Right lung (tissue), 2 donors: ENCODE measurements at regions not wholly inside any gene's neighbourhood (a gene's known extent, or its start where the extent isn't known, plus 50 kb on each side); places are given as distances from the start of the nearest gene placed in this dataset.

Experiments
- DNase-seq, 2 donors: peaks; one replicate each; pipeline ENCODE4 v3.0.0-alpha.2; 2013

DNA sequence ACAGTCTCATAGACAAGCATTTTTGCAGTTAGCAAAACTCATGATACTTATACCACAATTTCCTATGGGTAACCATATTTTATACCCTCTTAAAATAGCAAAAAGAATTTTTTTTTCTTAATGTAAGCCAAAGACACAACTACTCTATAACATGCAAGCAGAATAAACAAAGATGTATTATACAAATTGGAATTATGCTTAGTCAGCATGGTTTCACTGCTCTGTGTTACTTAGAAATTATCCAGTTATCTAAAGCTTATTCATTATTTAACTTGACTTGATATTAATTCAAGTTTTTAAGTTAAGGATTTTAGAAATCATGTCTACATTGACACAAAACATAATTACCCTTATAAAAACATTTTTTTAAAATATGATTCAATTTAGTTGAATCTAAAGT lies 449.8 kb upstream of the CDH2 start:
- DNase-seq: no peak

DNA sequence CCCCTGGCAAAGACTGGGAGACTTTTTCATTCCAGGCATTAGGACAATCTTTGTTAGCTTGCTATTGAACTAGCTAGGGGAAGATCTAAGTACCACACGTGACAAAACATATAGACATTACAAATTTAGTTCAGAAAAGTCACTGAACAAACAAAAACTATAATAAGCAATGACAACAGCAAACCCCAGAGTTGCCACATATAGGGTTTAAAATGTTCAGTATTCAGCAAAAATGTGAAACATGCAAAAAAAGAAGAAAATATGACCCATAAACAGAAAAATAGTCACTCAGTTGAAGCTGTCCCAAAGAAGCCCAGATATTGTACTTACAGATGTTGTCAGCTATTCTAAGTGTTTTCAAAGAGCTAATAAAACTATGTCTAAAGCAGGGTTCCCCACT lies 431.1 kb upstream of the CDH2 start:
- DNase-seq: no peak

DNA sequence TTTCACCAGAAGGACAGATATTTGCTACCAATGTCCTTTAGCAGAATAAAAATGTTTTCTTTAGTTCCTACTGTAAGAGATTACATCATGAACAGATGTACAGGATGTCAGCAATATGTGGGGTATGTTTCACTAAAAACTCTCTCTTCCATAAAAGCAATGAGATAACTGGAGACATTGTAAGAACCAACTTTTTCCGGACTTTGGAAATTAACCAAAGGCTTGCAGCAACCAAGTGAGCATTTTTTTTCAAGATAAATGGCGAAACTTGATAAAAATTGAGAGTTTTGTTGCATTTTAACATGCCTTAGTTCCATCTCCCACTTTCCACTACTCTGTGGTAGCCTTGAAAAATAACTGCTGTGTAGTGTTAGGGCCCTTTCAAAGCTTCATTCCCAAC lies 429.8 kb upstream of the CDH2 start:
- DNase-seq: no peak

DNA sequence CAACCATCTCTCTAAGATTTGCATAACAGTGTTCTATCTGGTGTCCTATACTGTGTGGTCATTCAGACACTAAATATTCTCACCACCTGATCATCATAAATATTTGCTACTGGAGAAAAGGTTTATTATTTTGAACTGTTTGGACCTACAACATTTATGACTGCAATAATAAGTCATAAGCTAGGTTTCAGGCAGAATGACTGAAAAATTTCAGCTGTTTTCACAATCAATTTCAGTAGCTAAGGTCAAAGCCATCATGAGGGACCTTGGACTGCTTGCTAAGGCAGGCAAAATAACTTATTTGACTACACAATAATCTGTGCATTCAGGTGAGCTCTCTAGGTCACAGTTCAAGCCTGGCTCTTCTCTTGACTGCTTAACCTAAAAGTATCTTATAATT lies 425.5 kb upstream of the CDH2 start:
- DNase-seq: no peak

DNA sequence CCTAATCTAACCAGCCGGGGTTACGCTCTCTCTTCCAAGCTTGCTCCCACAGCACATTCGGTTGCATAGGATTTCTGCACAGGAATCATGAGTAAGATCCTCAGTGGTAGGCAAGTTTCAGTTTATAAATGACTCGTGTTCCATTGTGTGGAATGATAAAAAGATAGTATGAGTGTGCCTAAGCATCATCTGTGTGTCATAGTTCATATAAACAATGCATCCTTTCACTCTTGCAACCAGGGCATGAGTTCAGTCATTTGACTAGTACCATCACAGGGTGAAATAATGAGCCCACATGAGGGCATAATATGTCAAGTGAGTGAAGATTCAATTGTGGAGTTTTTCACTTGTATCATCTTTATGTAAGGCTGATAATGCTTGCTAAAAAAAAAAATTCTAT lies 417.1 kb upstream of the CDH2 start:
- no peak for DNase-seq

DNA sequence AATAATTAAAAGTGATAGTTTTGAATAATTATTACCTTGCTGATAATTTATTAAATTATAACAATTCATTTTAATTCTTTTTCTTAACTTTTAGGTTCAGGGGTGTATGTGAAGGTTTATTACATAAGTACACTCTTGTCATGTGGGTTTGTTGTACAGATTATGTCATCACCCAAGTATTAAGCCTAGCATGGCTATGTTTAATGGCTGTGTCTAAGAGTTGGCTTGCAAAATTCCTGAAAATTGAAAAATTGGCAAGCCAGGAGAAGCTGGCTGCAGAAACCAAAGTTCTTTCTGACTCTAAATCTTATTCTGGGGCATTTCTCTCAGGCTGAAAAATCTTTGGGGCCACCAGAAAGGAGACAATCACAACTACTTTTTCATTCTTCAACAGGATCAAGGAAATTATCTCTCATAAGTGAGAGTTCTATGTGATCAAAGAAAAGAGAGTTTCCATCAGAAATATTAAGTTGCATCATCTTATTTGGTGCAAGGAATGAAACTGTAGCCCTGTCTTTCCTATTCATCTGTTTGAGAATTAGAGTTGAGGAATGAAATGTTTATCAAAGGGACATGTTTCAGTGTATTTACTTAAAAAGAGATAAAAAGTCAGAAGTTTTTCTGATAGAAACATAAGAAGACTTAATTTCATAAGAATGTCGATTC lies 412.1 kb upstream of the CDH2 start:
- DNase-seq: no peak

DNA sequence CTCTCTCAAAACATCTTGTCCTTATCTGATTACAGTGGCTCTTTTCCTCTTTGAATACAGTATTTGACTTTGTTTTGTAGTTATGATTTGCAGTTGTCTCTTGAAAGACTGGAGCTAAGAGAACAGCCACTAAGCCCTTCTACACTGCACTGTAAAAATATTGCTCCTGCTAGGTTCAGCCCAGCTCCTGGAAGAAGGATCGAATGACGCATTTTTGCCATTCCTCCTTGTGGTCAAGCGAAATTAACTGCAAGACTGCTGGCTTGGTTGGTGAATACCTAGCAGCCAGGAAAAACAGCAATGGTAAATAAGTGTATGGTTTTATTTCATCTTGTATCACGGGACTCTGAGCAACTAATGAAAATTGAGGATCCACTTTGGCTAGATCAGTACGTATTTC lies 407.8 kb upstream of the CDH2 start:
- DNase-seq: no peak

DNA sequence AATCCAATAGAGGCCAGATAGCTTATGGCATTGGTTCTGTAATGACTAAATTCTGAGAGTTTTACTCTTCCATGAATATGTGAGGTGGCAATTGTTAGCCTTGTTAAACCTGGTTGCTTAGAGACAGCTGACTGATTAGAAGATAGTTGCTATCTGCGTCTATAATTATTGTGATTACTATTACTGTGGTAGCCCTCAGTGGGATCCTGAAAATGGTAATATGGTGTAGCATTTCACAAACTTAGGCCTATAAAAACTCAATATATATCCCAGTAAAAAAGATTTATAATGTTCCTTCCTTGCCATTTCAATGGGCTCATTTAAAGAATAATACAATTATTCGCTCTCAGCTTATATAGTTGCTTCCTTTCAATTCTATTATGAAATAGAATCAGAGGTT lies 405.8 kb upstream of the CDH2 start:
- DNase-seq: no peak

DNA sequence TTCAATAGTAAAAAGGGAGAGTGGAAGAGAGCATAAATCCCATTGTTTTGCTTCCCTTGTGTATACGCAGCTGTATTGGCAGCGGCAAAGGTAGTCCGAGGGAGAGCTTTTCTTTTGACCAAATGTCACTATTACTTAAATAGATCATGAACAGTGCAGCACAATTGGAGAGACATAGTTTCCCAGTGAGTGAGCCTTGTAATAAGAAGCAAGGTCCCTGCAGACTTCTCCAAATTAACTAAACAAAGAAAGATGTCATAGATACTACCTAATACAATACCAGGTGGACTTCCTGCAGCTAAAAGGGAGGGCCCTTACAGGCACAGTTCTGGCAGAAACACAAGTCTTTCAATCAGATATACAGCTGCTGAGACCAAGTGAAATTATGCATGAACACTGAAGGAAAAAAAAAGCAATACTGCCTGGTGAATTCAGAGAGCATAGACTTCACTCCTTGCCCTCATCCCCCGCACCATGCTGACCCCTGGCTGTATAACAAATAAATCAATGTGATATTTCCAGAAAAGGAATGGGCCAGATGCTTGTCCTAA lies 404.7 kb upstream of the CDH2 start:
- no peak for DNase-seq

DNA sequence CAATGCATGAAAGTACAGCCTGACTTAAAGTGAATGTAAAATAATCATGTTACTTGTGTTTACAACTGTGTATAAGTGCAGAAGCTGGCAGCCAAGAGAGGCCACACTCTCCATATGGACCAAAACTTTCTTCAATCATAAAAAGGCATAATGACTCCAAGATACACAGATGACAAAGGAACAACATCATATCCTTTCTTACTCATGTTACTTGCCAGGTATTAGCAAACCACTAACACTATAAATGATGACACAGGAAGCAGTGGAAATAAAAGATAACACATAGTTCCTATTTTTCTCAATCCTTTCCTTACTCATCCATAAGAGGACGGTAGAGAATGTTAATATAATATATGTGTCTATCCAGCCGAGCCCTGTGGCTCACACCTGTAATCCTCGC lies 400.0 kb upstream of the CDH2 start:
- no peak for DNase-seq

DNA sequence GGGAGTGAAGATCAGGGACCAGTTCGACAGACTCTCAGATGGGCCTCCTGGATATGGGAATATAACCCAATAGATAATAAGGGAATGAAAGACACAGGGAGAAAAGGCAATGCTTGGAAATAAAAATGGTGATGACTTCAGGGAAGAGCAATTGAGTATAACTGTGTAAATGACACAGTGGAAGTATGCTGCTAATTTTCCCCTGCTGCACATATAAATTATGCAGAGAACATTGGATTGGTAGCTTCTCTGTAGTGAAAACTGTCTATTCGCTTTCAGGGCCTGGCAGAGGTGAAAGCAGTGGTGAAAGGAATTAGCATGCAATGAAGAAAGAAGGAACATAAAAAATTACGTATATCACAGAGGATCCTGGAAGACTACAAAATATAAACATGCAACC lies 398.2 kb upstream of the CDH2 start:
- no peak for DNase-seq

DNA sequence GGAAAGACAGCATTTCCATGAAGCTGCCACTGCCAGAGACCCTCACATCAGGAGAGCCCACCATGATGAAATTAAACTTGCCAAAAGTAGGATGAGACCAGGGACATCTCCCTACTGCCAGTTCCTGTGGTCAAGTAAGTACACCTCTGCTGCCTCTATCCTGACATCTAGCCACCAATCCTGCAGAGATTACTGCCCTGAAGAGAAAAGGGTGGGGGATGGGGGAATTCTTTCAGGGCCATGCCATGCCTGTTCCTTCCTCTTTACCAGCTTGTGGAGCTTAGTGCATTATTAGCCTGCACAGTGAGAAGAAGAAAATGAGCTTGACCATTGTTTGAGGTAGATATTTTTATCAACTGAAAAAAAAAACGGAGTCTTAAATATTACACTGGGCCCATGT lies 397.2 kb upstream of the CDH2 start:
- no peak for DNase-seq

DNA sequence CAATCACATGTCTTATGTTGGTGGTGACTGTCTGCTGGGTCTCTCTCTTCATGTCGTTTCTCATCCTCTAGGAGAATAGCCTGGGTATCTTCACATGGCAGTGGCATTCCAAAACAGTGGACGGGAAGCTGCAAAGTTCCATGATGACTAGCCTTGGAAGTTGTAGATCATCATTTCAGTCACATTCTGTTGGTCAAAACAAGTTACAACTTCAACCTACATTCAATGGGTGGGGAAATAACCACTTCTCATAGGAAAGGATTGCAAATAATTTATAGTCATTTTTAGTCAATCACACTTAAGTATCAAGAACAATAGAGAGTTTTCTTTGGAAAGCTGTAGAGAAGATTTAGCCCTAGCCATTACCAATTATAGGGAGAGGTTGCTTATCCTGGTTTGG lies 395.0 kb upstream of the CDH2 start:
- no peak for DNase-seq

DNA sequence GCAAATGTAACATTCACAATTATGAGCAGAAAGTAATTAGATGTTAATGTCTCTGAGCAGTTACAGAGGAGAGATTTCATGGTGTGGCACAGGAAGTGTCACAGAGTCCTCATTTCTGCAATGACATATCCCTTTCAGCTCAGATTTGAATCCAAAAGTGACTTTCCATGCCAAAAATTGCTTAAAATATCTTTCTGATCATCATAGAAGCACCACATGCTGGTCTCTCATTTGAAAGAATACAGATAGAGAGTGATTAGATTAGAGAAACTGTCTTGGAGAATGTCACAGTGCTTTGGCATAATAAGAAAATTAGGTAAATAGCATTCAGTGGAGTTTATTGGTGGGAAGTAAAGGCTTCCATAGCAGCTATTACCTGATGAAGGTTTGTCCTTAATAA lies 383.4 kb upstream of the CDH2 start:
- no peak for DNase-seq

DNA sequence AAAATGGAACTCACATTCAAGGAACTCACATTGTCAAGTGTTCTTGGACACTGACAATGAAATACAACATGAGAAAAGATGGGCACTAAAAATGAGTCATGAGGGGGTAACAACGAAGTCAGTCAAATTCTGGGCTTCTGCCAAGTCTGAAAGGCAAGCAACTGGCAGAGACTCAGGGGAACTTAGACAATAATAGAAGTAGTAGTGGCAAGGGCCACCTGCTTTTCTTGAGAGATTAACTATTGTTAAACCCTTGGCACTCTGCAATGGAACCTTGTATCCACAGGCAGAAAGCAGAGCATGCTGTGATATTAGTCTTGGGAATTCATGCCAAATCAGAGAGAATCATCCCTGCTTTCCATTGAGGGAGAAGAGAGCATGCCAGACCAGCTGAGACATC lies 382.6 kb upstream of the CDH2 start:
- DNase-seq: no peak

DNA sequence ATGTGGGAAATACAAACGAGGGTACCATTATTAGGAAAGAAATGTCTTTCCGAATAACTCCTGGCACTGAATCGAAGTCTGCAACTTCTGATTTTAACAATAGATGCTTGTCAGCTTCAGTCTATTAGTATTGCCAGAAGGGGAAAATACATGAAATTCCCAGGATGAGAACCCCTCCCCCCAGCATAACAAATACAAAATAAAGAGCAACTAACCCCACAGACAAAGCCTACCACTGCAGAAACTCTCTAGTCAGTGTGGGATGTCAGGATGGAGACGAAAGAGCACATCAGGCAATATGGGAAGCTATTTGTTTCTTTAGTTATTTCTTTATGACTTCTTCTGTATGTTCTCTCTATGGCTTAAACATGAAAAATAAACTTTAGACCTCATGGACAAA lies 365.0 kb upstream of the CDH2 start:
- DNase-seq: no peak

DNA sequence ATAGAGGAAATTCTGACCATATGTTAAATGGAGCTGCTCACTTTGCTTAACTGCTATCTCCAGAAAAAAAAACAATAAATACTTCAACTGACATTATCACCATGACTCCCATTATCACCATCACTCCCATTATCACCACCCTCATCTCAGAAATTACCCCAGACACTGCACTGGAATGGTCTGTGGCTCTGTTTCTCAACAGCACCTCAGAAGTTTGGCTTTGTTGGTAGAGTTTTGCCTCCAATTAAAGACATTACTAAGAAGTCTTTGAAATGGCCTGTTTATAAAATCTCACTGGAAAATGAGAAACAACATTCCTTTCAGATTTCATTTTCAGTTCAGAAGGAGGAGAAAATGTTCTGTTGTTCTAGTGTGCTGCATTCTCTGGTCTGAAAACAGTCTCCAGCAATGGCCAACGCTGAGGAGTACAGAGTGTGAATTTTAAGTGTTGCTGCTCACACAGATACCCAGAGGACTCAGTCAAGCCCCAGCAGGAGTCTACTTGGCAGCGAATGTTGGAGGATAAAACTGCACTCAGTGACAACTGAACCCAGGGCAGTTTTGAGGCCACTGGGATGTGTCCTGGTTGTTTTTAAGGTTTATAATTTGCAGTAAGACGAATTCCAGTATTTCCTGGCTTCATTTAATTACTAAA lies 364.5 kb upstream of the CDH2 start:
- no peak for DNase-seq

DNA sequence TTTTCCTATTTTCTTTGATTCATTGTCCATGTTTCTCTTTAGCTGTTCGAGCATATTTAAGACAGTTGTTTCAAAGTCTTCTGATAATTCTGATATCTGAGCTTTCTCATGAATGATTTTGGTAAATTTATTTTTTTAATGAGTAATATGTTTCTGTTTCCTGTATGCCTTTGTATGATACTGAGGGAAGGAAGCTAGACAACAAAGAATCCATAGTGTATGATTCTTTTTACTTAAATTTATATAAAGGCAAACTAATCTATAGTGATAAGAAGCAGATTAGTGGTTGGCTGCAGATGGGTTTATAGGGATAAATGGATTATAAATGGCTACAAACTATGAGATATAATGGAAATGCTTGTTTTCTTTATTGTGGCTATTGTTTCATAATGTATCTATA lies 352.7 kb upstream of the CDH2 start:
- DNase-seq: no peak

DNA sequence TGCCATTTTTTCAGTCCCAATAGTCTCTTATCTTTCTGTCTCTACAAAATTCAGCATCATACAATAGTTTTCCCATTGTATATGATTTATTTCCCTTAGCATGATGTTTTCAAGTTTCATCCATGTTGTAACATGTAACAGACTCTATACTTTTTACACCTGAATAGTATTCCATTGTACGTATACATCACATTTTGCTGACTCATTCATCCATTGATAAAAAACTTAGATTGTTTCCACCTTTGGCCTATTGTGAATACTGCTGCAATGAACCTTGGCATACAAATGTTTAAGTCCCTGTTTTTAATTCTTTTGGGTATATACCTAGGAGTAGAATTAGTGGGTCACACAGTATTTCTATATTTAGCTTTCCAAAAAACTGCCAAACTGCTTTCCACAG lies 349.3 kb upstream of the CDH2 start:
- no peak for DNase-seq

DNA sequence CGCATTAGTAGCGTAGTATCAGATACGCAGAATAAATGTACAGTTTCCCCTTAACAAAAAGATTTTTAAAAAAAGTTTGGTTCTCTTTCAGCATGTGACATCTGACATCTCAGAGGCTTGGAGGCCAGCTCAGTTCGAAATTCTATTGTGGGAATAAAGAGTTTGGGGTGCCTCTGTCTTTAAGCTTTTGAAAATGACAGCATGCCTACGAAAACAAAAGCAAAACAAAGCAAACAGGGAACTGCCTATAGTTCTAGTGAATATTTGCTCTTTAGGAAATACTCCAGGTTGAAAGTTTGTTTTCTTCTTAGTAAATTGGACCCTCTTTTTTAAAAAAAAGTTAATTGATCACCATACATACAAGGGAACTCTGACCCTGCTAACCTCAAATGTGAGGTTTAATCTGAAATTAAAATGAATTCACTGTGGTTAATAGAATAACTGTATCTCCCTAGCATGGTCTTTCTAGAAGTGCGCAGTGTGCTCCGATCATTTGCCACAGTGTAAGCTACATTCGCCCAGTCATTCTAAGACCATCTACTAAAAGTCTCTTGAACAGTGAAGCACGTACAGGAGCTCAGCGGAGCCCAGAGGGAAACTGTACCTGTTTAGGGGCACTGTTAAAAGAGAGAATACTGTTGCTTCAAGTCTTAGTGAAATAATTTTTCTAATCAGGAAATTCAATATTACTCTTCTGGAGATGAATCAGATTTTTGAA lies 347.0 kb upstream of the CDH2 start:
- no peak for DNase-seq

DNA sequence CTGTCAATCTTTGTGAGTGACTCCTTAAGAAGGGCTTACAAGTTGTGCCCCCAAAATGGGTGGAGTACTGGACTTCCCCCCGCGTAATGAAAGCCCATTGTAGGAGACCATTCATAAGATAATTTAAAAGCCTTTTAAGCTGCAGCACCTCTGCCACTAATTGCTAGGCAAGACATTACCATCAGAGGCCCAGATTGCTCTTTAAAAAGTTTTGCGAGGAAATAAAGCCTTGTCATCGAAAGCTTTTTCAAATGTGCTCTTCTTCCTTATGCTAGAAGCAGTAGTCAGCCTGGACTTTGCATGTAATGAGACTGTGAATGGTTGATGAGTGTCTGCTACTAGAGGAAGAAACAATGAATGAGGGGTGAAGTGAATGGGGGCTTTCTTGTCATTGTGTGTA lies 345.3 kb upstream of the CDH2 start:
- DNase-seq: no peak

DNA sequence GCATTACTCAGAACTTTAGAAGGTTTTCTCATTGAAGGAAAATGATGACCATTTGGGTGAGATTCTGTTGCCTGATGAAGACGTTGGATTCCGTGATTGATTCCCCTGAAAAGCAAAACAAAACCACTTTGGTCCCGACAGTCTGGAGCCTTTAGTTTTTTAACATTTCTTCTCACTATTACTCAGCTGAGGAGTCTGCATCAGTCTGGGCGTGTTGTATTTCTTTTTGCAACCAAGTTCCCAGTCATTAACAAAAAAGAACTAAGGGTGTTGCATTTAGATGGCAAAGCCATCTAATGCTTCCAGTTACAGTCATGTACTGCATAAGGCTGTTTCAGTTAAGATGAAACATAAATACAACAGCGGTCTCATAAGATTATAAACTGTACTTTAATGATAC lies 343.1 kb upstream of the CDH2 start:
- DNase-seq: no peak

DNA sequence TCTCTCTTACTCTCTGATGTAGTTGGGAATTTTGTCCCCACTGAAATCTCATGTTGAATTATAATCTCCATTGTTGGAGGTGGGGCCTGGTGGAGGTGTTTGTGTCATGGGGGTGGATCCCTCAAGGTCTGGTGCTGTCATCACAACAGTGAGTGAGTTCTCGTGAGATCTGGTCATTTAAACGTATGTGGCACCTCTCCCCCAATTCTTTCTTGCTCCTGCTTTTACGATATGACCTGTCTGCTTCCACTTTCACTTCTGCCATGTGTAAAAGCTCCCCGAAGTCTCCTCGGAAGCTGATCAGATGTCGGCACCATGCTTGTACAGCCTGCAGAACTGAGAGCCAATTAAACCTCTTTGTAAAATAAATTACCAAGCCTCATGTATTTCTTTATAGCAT lies 337.8 kb upstream of the CDH2 start:
- DNase-seq: no peak
